ENCODE measurements at regions not wholly inside any gene's neighbourhood (a gene's known extent, or its start where the extent isn't known, plus 50 kb on each side); places are given as distances from the start of the nearest gene placed in this dataset.

DNA sequence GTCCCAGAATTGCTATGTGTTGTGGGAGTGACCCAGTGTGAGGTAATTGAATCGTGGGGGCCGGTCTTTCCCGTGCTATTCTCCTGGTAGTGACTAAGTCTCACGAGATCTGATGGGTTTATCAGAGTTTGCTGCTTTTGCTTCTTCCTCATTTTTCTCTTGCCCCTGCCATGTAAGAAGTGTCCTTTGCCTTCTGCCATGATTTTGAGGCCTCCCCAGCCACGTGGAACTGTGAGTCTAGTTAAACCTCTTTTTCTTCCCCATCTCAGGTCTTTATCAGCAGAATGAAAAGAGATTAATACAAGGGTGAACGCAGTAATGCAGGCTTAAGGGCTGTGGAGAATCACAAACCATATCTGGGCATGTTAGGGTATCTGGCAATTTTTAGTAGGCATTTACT, 624.0 kb downstream of the USP25 start:
- no peak for FAIRE-seq
- TF ChIP-seq POLR2AphosphoS5 (IDR thresholded peaks at IDR 0.05; ENCODE audit: low read depth, low read length) = no peak
- TF ChIP-seq POLR2A (IDR thresholded peaks at IDR 0.05; ENCODE audit: low read depth, low read length) = no peak
- TF ChIP-seq POU2F2 (IDR thresholded peaks at IDR 0.05; ENCODE audit: low read depth, low read length) = no peak
- TF ChIP-seq TAF1 (IDR thresholded peaks at IDR 0.05; ENCODE audit: low read depth, low read length) = no peak
- TF ChIP-seq PAX5 (IDR thresholded peaks at IDR 0.05; ENCODE audit: insufficient read depth, low read length, severe bottlenecking) = no peak
- TF ChIP-seq SPI1 (IDR thresholded peaks at IDR 0.05; ENCODE audit: low read depth, low read length) = no peak
- DNase-seq (ENCODE audit: insufficient read length, low spot score) = no peak

DNA sequence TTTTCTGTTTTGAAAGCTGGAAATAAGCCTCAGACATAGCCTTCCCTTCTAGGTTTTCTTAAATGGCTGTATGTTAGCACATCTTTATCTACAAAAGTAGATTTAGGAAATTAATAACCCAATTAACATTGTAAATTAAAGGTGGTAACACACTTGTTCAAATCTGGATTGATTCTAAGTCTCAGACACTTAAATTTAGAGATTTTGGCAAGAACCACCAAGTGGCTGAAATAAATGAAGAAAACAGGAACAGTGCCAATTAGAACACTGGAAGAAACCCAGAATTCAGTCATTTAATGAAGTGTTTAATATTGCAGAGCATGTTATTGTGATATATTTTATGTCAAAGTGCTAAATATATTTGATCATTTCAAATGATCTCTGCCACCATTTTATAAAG, 628.2 kb downstream of the USP25 start:
- no peak for FAIRE-seq
- no peak for DNase-seq (ENCODE audit: insufficient read length, low spot score)
- no peak for TF ChIP-seq PAX5 (IDR thresholded peaks at IDR 0.05; ENCODE audit: insufficient read depth, low read length, severe bottlenecking)
- no peak for TF ChIP-seq POLR2AphosphoS5 (IDR thresholded peaks at IDR 0.05; ENCODE audit: low read depth, low read length)
- no peak for TF ChIP-seq TAF1 (IDR thresholded peaks at IDR 0.05; ENCODE audit: low read depth, low read length)
- no peak for TF ChIP-seq POU2F2 (IDR thresholded peaks at IDR 0.05; ENCODE audit: low read depth, low read length)
- no peak for TF ChIP-seq SPI1 (IDR thresholded peaks at IDR 0.05; ENCODE audit: low read depth, low read length)
- no peak for TF ChIP-seq POLR2A (IDR thresholded peaks at IDR 0.05; ENCODE audit: low read depth, low read length)

DNA sequence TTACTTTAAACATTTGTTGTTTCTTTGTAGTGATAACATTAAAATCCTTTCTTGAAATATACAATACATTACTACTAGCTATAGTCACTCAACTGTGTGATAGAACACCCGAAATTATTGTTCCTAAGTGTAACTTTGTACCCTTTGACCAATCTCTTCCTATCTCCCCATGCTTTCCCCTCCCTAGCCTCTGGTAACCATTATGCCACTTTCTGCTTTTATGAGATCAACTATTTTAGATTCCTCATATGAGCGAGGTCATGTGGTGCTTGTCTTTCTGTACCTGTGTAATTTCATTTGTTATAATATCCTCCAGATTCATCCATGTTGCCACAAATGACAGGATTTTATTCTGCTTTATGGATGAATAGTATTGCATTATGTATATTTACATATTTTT, 629.0 kb downstream of the USP25 start:
- FAIRE-seq = no peak
- TF ChIP-seq POLR2A (IDR thresholded peaks at IDR 0.05; ENCODE audit: low read depth, low read length) = no peak
- no peak for DNase-seq (ENCODE audit: insufficient read length, low spot score)

DNA sequence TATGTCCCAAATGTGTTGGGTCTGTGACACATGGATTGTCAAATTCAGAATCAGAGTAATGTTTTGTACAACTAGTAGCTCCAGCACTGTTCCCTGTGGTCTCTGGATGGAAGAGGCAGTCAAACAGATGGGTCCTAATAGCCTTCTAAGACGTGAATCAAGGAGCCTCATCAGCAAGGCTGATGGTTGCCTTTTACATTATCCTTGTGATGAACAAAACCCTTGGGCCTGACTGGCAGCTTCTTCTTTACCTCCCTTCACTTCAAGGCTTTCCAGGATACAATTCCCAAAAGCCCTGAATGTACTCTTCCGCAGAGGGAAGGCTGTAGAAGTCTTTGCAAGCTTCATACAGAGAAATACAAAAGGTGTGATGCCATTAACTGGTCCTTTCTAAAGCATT, 633.3 kb downstream of the USP25 start:
- DNase-seq (ENCODE audit: insufficient read length, low spot score) (no peak), FAIRE-seq (no peak)
- TF ChIP-seq PAX5 (IDR thresholded peaks at IDR 0.05; ENCODE audit: insufficient read depth, low read length, severe bottlenecking) (no peak), POLR2AphosphoS5 (IDR thresholded peaks at IDR 0.05; ENCODE audit: low read depth, low read length) (no peak), POU2F2 (IDR thresholded peaks at IDR 0.05; ENCODE audit: low read depth, low read length) (no peak), POLR2A (IDR thresholded peaks at IDR 0.05; ENCODE audit: low read depth, low read length) (no peak)

DNA sequence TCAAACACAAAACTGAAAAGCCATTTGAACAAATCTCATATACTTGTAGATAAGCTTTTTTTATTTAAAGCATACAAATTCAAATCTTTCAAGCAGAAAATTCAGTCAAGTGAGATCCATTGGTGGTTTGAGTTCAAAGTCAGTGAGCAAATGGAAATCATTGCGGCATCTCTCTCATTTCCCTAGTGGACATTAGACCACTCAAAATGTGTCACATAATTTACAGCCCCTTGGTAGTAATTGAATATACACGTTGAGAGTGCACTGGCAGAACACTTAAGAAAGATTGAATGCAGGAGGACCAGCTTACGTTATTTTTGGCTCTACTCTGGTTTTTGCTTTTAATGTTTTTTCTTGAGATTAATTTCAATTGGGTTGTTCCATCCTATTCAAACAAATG, 633.7 kb downstream of the USP25 start:
- DNase-seq (ENCODE audit: insufficient read length, low spot score) = no peak
- no peak for FAIRE-seq

DNA sequence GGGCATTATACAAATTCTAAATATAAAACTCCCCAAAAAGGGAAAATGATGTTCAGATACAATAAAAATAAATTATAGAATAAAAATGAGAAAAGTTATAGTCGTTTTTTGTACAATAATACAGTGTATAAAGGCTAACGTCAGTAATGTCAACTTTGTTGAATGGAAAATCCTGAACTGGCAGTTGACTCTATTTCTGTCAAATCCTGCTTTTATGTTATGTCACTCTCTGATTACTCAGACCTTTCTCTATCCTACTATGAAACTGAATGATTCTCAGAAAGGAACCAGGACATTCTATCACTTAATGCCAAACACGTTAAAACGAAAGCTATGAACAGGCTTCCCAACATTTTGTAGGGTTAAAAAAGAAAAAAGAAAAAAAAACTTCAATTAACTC, 636.4 kb downstream of the USP25 start:
- TF ChIP-seq POU2F2 (IDR thresholded peaks at IDR 0.05; ENCODE audit: low read depth, low read length) (no peak), TAF1 (IDR thresholded peaks at IDR 0.05; ENCODE audit: low read depth, low read length) (no peak), SPI1 (IDR thresholded peaks at IDR 0.05; ENCODE audit: low read depth, low read length) (no peak), POLR2AphosphoS5 (IDR thresholded peaks at IDR 0.05; ENCODE audit: low read depth, low read length) (no peak), PAX5 (IDR thresholded peaks at IDR 0.05; ENCODE audit: insufficient read depth, low read length, severe bottlenecking) (no peak), POLR2A (IDR thresholded peaks at IDR 0.05; ENCODE audit: low read depth, low read length) (no peak)
- no peak for FAIRE-seq
- DNase-seq (ENCODE audit: insufficient read length, low spot score) = no peak

More for the DNA sequence above, 633.7 kb downstream of the USP25 start:
- TF ChIP-seq SPI1 (IDR thresholded peaks at IDR 0.05; ENCODE audit: low read depth, low read length) = no peak
- TF ChIP-seq TAF1 (IDR thresholded peaks at IDR 0.05; ENCODE audit: low read depth, low read length) = no peak
- no peak for TF ChIP-seq POU2F2 (IDR thresholded peaks at IDR 0.05; ENCODE audit: low read depth, low read length)
- no peak for TF ChIP-seq POLR2AphosphoS5 (IDR thresholded peaks at IDR 0.05; ENCODE audit: low read depth, low read length)
- no peak for TF ChIP-seq PAX5 (IDR thresholded peaks at IDR 0.05; ENCODE audit: insufficient read depth, low read length, severe bottlenecking)
- no peak for TF ChIP-seq POLR2A (IDR thresholded peaks at IDR 0.05; ENCODE audit: low read depth, low read length)

DNA sequence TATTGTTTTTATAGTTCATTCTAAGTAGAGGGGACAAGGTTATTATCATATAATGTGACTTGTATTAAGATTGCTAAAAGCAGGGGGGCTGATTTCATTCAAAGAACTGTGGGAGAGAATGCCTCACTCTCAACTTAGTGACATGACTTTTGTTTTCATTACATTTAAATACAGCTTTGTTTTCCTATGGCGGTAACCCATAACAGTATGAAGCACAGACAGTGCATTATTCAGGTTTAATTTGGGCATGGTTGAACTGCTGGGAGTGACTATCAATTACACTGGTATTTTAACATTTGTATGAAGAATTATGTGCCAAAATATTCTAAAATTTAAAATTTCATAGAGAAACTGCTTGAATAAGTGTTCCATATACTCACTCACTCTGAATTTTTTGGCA, 637.3 kb downstream of the USP25 start:
- FAIRE-seq (no peak), DNase-seq (ENCODE audit: insufficient read length, low spot score) (no peak)
- TF ChIP-seq POU2F2 (IDR thresholded peaks at IDR 0.05; ENCODE audit: low read depth, low read length) = no peak
- TF ChIP-seq POLR2A (IDR thresholded peaks at IDR 0.05; ENCODE audit: low read depth, low read length) = no peak
- no peak for TF ChIP-seq POLR2AphosphoS5 (IDR thresholded peaks at IDR 0.05; ENCODE audit: low read depth, low read length)
- no peak for TF ChIP-seq TAF1 (IDR thresholded peaks at IDR 0.05; ENCODE audit: low read depth, low read length)
- no peak for TF ChIP-seq PAX5 (IDR thresholded peaks at IDR 0.05; ENCODE audit: insufficient read depth, low read length, severe bottlenecking)
- no peak for TF ChIP-seq SPI1 (IDR thresholded peaks at IDR 0.05; ENCODE audit: low read depth, low read length)

DNA sequence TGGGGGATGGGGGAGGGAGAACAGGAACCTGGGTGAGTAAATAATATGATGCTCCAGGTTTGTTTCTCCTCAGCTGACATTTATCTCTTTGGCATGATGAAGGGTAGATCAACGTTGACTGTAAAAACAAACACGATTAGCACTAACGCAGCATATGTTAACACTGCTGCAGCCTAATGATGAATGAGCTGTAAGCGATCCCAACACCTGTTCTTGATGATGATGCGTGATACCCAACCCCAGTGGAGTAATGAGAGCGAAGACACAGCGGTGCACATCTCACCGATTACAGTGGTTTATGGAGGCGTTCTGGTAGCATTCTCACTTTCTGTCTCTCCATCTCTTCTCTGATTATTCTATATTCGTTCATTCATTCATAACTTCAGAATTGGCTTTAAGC, 640.4 kb downstream of the USP25 start:
- FAIRE-seq = no peak
- TF ChIP-seq SPI1 (IDR thresholded peaks at IDR 0.05; ENCODE audit: low read depth, low read length) (no peak), POU2F2 (IDR thresholded peaks at IDR 0.05; ENCODE audit: low read depth, low read length) (no peak), POLR2AphosphoS5 (IDR thresholded peaks at IDR 0.05; ENCODE audit: low read depth, low read length) (no peak), PAX5 (IDR thresholded peaks at IDR 0.05; ENCODE audit: insufficient read depth, low read length, severe bottlenecking) (no peak), TAF1 (IDR thresholded peaks at IDR 0.05; ENCODE audit: low read depth, low read length) (no peak), POLR2A (IDR thresholded peaks at IDR 0.05; ENCODE audit: low read depth, low read length) (no peak)
- DNase-seq (ENCODE audit: insufficient read length, low spot score) = no peak

DNA sequence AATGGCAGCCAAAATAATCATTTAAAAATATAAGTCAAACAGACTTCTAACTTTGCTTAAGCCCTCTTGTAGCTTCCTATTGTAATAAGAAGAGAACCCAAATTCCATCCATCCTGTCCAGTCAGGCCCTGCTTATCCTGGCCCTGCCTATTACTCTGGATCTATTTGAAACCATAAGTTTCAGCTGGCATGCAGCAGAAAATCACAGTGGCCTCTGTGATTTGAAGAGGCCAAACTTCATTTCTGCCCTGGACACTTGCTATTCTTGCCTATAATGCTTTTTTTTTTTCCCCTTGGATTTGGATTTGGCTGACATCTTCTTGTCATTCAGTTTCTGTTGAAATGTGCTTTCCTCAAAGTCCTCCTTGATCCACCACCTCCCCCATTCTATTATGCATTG, 642.8 kb downstream of the USP25 start:
- FAIRE-seq (no peak), DNase-seq (ENCODE audit: insufficient read length, low spot score) (no peak)
- TF ChIP-seq POLR2A (IDR thresholded peaks at IDR 0.05; ENCODE audit: low read depth, low read length) = no peak
- no peak for TF ChIP-seq TAF1 (IDR thresholded peaks at IDR 0.05; ENCODE audit: low read depth, low read length)
- no peak for TF ChIP-seq POU2F2 (IDR thresholded peaks at IDR 0.05; ENCODE audit: low read depth, low read length)
- TF ChIP-seq POLR2AphosphoS5 (IDR thresholded peaks at IDR 0.05; ENCODE audit: low read depth, low read length) = no peak
- no peak for TF ChIP-seq SPI1 (IDR thresholded peaks at IDR 0.05; ENCODE audit: low read depth, low read length)
- TF ChIP-seq PAX5 (IDR thresholded peaks at IDR 0.05; ENCODE audit: insufficient read depth, low read length, severe bottlenecking) = no peak

DNA sequence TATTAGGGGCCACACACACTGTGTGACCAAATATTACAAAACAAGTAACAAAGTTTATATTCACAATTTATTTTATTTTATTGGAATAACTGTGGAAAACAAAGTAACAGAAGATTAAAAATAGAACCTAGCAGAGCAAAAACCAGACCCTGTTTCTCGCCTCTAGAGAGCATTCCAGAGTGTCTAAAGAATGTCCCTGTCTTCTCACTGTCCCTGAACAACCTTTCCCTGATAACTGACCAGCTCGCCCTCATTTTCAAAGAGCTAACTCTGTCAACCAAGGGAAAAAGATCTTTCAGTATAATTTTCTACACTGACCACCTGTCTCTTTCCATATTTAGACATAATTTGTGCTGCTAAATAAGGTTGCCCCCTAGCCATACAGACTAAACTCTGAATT, 646.9 kb downstream of the USP25 start:
- TF ChIP-seq POU2F2 (IDR thresholded peaks at IDR 0.05; ENCODE audit: low read depth, low read length) = no peak
- no peak for TF ChIP-seq PAX5 (IDR thresholded peaks at IDR 0.05; ENCODE audit: insufficient read depth, low read length, severe bottlenecking)
- TF ChIP-seq SPI1 (IDR thresholded peaks at IDR 0.05; ENCODE audit: low read depth, low read length) = no peak
- no peak for TF ChIP-seq TAF1 (IDR thresholded peaks at IDR 0.05; ENCODE audit: low read depth, low read length)
- TF ChIP-seq POLR2AphosphoS5 (IDR thresholded peaks at IDR 0.05; ENCODE audit: low read depth, low read length) = no peak
- no peak for TF ChIP-seq POLR2A (IDR thresholded peaks at IDR 0.05; ENCODE audit: low read depth, low read length)
- no peak for DNase-seq (ENCODE audit: insufficient read length, low spot score)
- FAIRE-seq = no peak
